Right cardiac atrium (tissue), 5 donors: ENCODE measurements at regions not wholly inside any gene's neighbourhood (a gene's known extent, or its start where the extent isn't known, plus 50 kb on each side); places are given as distances from the start of the nearest gene placed in this dataset.

Experiments
- ATAC-seq, 2 donors: fragments of 200-7000 bp; cut with Tn5 transposase; one replicate each; pipeline versions ENCODE4 v1.8.0 to v1.9.1; 2020; ENCODE audit warnings: moderate library complexity in 2 of 2, mild to moderate bottlenecking in 1 of 2
- DNase-seq, 3 donors: peaks; one replicate each; pipeline ENCODE4 v3.0.0-alpha.2; 2020
- H3K27ac ChIP-seq: one replicate; pipeline ENCODE4 v1.5.1; 2013; ENCODE audit warnings: mild to moderate bottlenecking, low read length, control low read depth, moderate library complexity
- H3K27me3 ChIP-seq: one replicate; pipeline ENCODE4 v1.6.1; 2013; ENCODE audit not compliant: control insufficient read depth, insufficient read depth
- H3K4me1 ChIP-seq: one replicate; pipeline ENCODE4 v1.6.1; 2013; ENCODE audit warnings: low read length; ENCODE audit not compliant: control insufficient read depth, insufficient read depth
- H3K4me3 ChIP-seq: one replicate; pipeline ENCODE4 v1.5.1; 2013; ENCODE audit warnings: low read length, control low read depth
- H3K9me3 ChIP-seq: one replicate; pipeline ENCODE4 v1.6.1; 2013; ENCODE audit warnings: low read length; ENCODE audit not compliant: control insufficient read depth
- WGBS: extraction: QIAGEN DNeasy Blood & Tissue Kit; methylation state at CpG from one replicate; pipeline ENCODE4 v1.1.7; 2013; 5-methylcytosine and 5-hydroxymethylcytosine counted together
- intact Hi-C, 4 donors: fragments of 100-400 bp; cut with DNase I; formaldehyde crosslinking; loops; one replicate each; pipeline versions ENCODE4 v1.11.0 to v1.14.0; 2022 to 2023
- donor health status: healthy with polysubstance abuse.
- donor health status: DM: no; HTN: yes; CAD: no.
- donor health status: DM: no; HTN: no; CAD: no.
- donor health status: DM: no; HTN: yes; CAD: no; lungs with severe emphysema.
- donor health status: DM: yes; HTN: yes; CAD: no.

DNA sequence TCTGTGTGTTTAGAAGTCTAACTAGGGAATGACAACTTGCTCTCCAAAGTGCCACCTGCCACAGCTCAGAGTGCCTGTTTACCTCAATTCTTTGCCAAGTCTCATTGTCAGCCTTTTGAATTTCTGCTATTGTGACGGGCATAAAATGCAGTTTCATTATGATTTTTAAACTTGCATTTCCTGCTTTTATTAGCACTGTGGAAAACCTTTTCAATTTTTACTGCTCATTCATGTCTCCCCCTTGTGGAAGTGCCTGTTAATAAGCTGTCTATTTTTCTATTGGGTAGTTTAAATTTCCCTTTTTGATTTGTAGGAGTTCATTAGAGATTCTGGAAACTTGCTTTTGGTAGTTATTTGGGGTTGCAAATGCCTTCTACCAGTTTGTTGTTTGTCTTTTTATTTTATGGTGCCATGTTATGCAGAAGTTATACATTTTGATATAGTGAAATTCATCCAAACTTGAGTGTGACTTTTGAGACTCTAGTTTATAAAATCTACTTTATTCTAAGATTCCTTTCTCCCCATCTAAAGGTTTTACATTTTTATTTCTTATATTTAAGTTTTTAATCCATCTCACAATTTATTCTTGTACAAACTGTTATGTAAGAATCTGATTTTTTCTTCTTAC lies 53.9 kb upstream of the FRMD4B start:
- H3K4me1 ChIP-seq, result no peaks in the 10 kb centered on the region
- no peaks in the 10 kb centered on the region for H3K27me3 ChIP-seq
- no peaks in the 10 kb centered on the region for H3K9me3 ChIP-seq
- H3K27ac ChIP-seq, result no peak overlapping the region
- intact Hi-C loops, result loop anchor here (5.0 to 10.0 kb wide), 5 partner anchors 105 to 235 kb away; no protein-coding TSS in a partner anchor
- peak in 1 of 2 donors; percentile 33 for ATAC-seq
- H3K4me3 ChIP-seq, result no peak overlapping the region
- WGBS, result 13% methylated on average over 1 of the region's 1 CpG
- no peak for DNase-seq

- ATAC-seq (no peak), DNase-seq (no peak)
- Histone ChIP-seq H3K27ac (no peak overlapping the region), H3K9me3 (no peaks in the 10 kb centered on the region), H3K4me1 (no peaks in the 10 kb centered on the region), H3K4me3 (no peak overlapping the region), H3K27me3 (no peaks in the 10 kb centered on the region)
- intact Hi-C loops, result loop anchor here in 2 of 4 donors (5.0 to 10.0 kb wide), 3 partner anchors 116 to 234 kb away; no protein-coding TSS in a partner anchor
- 94% methylated on average over 1 of the region's 1 CpG for WGBS
These were observed 52.6 kb upstream of the FRMD4B start for GRCh38 chr3:69438476-69438875.

GRCh38 chr3:69435274-69436265 lies 49.7 kb upstream of the FRMD4B start:
- Histone ChIP-seq H3K27me3 (no peaks in the 10 kb centered on the region), H3K4me3 (no peak overlapping the region), H3K4me1 (no peaks in the 10 kb centered on the region), H3K27ac (no peak overlapping the region), H3K9me3 (no peaks in the 10 kb centered on the region)
- DNase-seq, result no peak
- intact Hi-C loops, result loop anchor here in 2 of 4 donors (5.0 to 10.0 kb wide), 3 partner anchors 119 to 237 kb away; no protein-coding TSS in a partner anchor
- ATAC-seq, result no peak
- WGBS, result 80% methylated on average over 2 of the region's 2 CpGs
